ENCODE measurements at regions not wholly inside any gene's neighbourhood (a gene's known extent, or its start where the extent isn't known, plus 50 kb on each side); places are given as distances from the start of the nearest gene placed in this dataset.
"Not testable (repeated sequence)": the region's sequence is repeated elsewhere in the genome, so short reads cannot be mapped to it uniquely, and the experiment has no call there.

DNA sequence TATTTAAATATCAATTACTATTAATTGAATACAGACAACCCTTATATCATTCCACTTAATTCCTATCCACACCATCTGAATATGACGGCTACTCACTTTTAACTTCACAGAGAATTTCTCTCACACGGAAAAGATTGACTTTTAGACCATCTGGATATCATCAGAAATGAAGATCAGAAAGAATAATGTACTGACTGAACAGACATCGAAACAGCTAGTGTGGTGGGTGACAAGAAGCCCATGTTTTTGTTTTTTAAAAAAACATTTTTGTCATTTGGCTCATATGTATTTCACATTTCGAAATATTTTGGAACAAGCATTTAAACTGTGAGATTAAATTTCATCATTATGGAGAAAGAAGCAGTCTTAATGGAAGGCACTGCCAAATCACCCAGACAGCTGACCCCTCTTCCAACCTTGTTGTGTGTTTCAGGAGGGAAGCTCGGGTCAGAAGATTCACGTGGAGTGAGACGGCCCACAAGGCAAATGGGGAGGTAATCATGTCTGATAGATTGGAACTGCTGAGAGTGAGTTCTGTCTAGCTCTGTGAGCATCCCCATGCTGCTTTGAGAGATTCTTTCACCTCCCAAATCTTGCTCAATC lies 204.2 kb upstream of the RASGEF1B start:
- Histone ChIP-seq H3K27me3 (no peaks in the 10 kb centered on the region), H3K36me3 (no peaks in the 10 kb centered on the region), H3K4me1 (no peaks in the 10 kb centered on the region), H3K27ac (peak overlapping the region in 3 of 10 donors; percentile 24 to 51 (median 34)), H3K9me3 (no peaks in the 10 kb centered on the region), H3K4me3 (no peak overlapping the region)
- 68% methylated on average over 7 of the region's 7 CpGs for WGBS, 2 donors
- intact Hi-C loops (cut with DNase I), result no loop called here
- ATAC-seq (peak in 2 of 8 donors; percentile 51 to 61), DNase-seq (no peak)
- TF ChIP-seq CTCF (IDR thresholded peaks at IDR 0.05), result no peak

DNA sequence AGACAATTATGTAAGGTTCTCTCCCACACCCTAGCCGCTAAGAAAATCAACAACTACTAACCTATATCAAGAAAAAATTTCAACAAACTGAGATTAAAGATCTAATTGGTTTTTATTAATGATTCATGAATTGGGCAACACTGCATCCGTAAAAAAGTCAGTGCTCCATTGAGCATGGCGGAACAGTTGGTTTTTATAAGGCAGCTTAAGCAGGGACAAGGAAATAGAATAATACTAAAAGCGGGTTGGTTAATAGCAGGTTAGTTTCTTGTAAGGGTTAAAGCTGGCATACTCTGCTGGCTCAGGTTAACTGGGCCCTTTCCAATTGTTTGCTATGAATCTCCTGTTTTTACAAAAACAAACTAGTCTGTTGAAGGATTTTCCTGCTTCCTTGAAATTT lies 202.3 kb upstream of the RASGEF1B start:
- no peak for TF ChIP-seq CTCF (IDR thresholded peaks at IDR 0.05)
- intact Hi-C loops (cut with DNase I), result no loop called here
- Histone ChIP-seq H3K36me3 (no peaks in the 10 kb centered on the region), H3K4me3 (no peak overlapping the region), H3K4me1 (no peaks in the 10 kb centered on the region), H3K27ac (no peak overlapping the region), H3K27me3 (no peaks in the 10 kb centered on the region), H3K9me3 (no peaks in the 10 kb centered on the region)
- DNase-seq (no peak), ATAC-seq (no peak)
- WGBS, 2 donors, result 75 to 84% methylated on average over 4 of the region's 4 CpGs

GRCh38 chr4:81668328-81668727 lies 196.6 kb upstream of the RASGEF1B start:
- DNase-seq; ATAC-seq; H3K9me3 ChIP-seq; H3K4me3 ChIP-seq; H3K4me1 ChIP-seq; H3K36me3 ChIP-seq; H3K27me3 ChIP-seq; intact Hi-C loops (cut with DNase I); H3K27ac ChIP-seq: not testable (repeated sequence)
- 73 to 79% methylated on average over 7 of the region's 7 CpGs for WGBS, 2 donors

GRCh38 chr4:81667539-81667938 lies 195.8 kb upstream of the RASGEF1B start:
- Histone ChIP-seq H3K4me3 (no peak overlapping the region), H3K9me3 (no peaks in the 10 kb centered on the region), H3K27ac (peak overlapping the region in 1 of 10 donors; percentile 45), H3K36me3 (no peaks in the 10 kb centered on the region), H3K27me3 (no peaks in the 10 kb centered on the region), H3K4me1 (peaks cover 0 to 8% (median 0%) of the 10 kb centered on the region in 9 donors)
- DNase-seq (no peak), ATAC-seq (no peak)
- intact Hi-C loops (cut with DNase I), result no loop called here
- WGBS, 2 donors, result 71 to 74% methylated on average over 2 of the region's 2 CpGs
- TF ChIP-seq CTCF (IDR thresholded peaks at IDR 0.05), result no peak

- H3K4me3 ChIP-seq, result no peak overlapping the region
- no peak overlapping the region for H3K27ac ChIP-seq
- peaks cover 0 to 8% (median 0%) of the 10 kb centered on the region in 9 donors for H3K4me1 ChIP-seq
- no peak for TF ChIP-seq CTCF (IDR thresholded peaks at IDR 0.05)
- ATAC-seq (no peak), DNase-seq (no peak)
- H3K27me3 ChIP-seq, result no peaks in the 10 kb centered on the region
- H3K9me3 ChIP-seq, result no peaks in the 10 kb centered on the region
- intact Hi-C loops (cut with DNase I), result no loop called here
- no peaks in the 10 kb centered on the region for H3K36me3 ChIP-seq
Observed at GRCh38 chr4:81666491-81666890, 194.8 kb upstream of the RASGEF1B start.

Data from heart right ventricle (tissue), 16 donors.